ENCODE measurements at regions not wholly inside any gene's neighbourhood (a gene's known extent, or its start where the extent isn't known, plus 50 kb on each side); places are given as distances from the start of the nearest gene placed in this dataset.

GRCh38 chr10:62666275-62666674 lies 138.2 kb upstream of the ADO start:
- TF ChIP-seq POLR2AphosphoS5 (IDR thresholded peaks at IDR 0.05; ENCODE audit: low read depth, low read length), result no peak
- no peak for TF ChIP-seq POLR2A (IDR thresholded peaks at IDR 0.05; ENCODE audit: low read depth, low read length)
- no peak for TF ChIP-seq TAF1 (IDR thresholded peaks at IDR 0.05; ENCODE audit: low read depth, low read length)
- no peak for TF ChIP-seq PAX5 (IDR thresholded peaks at IDR 0.05; ENCODE audit: insufficient read depth, low read length, severe bottlenecking)
- no peak for TF ChIP-seq SPI1 (IDR thresholded peaks at IDR 0.05; ENCODE audit: low read depth, low read length)
- TF ChIP-seq POU2F2 (IDR thresholded peaks at IDR 0.05; ENCODE audit: low read depth, low read length), result no peak

Data from GM12891 (cell line).